ENCODE measurements at regions not wholly inside any gene's neighbourhood (a gene's known extent, or its start where the extent isn't known, plus 50 kb on each side); places are given as distances from the start of the nearest gene placed in this dataset.

GRCh38 chr13:47237571-47237970 is 340.7 kb upstream of the HTR2A start:
- Histone ChIP-seq H3K27me3 (ENCODE audit: low read length) (no peaks in the 10 kb centered on the region), H3K36me3 (ENCODE audit: low read length) (no peaks in the 10 kb centered on the region), H2AFZ (ENCODE audit: low read depth, low read length, severe bottlenecking) (no peak overlapping the region), H3K9me2 (replicated peaks; ENCODE audit: insufficient read depth, low read length) (no peaks in the 10 kb centered on the region), H3K27ac (ENCODE audit: low read depth, low read length) (no peak overlapping the region), H3K4me3 (ENCODE audit: insufficient read depth, low read length, poor library complexity, severe bottlenecking) (no peak overlapping the region), H3K9me3 (ENCODE audit: insufficient read depth, low read length) (no peaks in the 10 kb centered on the region), H3K9ac (ENCODE audit: low read length) (no peak overlapping the region), H3K79me2 (ENCODE audit: insufficient read depth, low read length) (no peaks in the 10 kb centered on the region), H4K20me1 (ENCODE audit: low read depth, low read length) (no peaks in the 10 kb centered on the region), H3K4me2 (ENCODE audit: low read depth, low read length, poor library complexity, severe bottlenecking) (no peak overlapping the region), H3F3A (ENCODE audit: insufficient read depth) (no peaks in the 10 kb centered on the region)
- no peak for TF ChIP-seq EZH2phosphoT487 (conservative IDR thresholded peaks at IDR 0.05; ENCODE audit: low read length)
- TF ChIP-seq, protein P1, sequence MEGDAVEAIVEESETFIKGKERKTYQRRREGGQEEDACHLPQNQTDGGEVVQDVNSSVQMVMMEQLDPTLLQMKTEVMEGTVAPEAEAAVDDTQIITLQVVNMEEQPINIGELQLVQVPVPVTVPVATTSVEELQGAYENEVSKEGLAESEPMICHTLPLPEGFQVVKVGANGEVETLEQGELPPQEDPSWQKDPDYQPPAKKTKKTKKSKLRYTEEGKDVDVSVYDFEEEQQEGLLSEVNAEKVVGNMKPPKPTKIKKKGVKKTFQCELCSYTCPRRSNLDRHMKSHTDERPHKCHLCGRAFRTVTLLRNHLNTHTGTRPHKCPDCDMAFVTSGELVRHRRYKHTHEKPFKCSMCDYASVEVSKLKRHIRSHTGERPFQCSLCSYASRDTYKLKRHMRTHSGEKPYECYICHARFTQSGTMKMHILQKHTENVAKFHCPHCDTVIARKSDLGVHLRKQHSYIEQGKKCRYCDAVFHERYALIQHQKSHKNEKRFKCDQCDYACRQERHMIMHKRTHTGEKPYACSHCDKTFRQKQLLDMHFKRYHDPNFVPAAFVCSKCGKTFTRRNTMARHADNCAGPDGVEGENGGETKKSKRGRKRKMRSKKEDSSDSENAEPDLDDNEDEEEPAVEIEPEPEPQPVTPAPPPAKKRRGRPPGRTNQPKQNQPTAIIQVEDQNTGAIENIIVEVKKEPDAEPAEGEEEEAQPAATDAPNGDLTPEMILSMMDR (IDR thresholded peaks at IDR 0.05; ENCODE audit: insufficient read depth, low read length, poor library complexity, severe bottlenecking), result no peak

DNA sequence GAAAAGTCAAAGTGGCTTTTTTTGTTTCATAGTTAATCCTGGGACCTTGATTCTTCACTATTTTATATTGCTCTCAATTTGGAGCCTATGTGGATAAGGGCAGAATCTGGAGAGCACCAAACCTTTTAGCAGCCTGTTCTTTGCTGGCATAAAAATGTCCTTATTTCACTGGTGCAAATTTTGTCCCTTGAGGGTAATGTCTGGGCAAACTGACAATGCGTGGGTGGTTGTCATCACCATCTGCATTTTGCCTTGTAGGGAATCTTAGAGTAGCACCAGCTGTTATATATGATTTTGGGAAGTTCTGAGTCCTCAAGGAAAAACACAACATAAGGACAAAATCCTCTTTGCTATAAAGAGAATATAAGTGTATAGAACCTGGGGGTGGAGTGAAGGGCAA is 336.9 kb upstream of the HTR2A start:
- no peaks in the 10 kb centered on the region for H3K79me2 ChIP-seq (ENCODE audit: insufficient read depth, low read length)
- TF ChIP-seq EZH2phosphoT487 (conservative IDR thresholded peaks at IDR 0.05; ENCODE audit: low read length), result no peak
- TF ChIP-seq, protein P1 (IDR thresholded peaks at IDR 0.05; ENCODE audit: insufficient read depth, low read length, poor library complexity, severe bottlenecking), result no peak
- H3F3A ChIP-seq (ENCODE audit: insufficient read depth), result no peaks in the 10 kb centered on the region
- H3K9me3 ChIP-seq (ENCODE audit: insufficient read depth, low read length), result peaks cover 7% of the 10 kb centered on the region; the same call in 1 of the 2 replicates
- no peak overlapping the region for H3K4me3 ChIP-seq (ENCODE audit: insufficient read depth, low read length, poor library complexity, severe bottlenecking)
- no peaks in the 10 kb centered on the region for H3K9me2 ChIP-seq (replicated peaks; ENCODE audit: insufficient read depth, low read length)
- no peak overlapping the region for H3K9ac ChIP-seq (ENCODE audit: low read length)
- H2AFZ ChIP-seq (ENCODE audit: low read depth, low read length, severe bottlenecking), result no peak overlapping the region
- H3K27me3 ChIP-seq (ENCODE audit: low read length), result no peaks in the 10 kb centered on the region
- H3K27ac ChIP-seq (ENCODE audit: low read depth, low read length), result no peak overlapping the region
- H4K20me1 ChIP-seq (ENCODE audit: low read depth, low read length), result no peaks in the 10 kb centered on the region
- H3K36me3 ChIP-seq (ENCODE audit: low read length), result no peaks in the 10 kb centered on the region
- no peak overlapping the region for H3K4me2 ChIP-seq (ENCODE audit: low read depth, low read length, poor library complexity, severe bottlenecking)

DNA sequence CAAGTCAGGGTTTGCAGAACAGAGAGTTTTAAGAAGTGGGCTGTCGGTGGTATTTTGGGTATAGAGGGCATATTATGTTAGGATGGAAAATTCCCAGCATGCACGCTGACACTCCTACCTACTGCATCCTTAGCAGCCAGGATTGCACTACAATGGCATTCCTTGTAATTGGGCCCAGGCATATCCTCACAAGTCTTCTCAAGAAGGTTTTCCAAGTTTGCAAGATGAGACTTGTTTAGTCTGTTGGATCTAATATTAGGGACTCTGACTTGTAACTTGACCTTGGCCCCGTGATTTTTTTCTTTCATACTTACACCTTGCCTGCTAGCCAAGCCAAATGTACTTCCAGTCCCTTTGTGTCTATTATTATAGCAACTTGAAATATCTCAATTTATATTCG is 335.7 kb upstream of the HTR2A start:
- Histone ChIP-seq H3K79me2 (ENCODE audit: insufficient read depth, low read length) (no peaks in the 10 kb centered on the region), H3K9me2 (replicated peaks; ENCODE audit: insufficient read depth, low read length) (no peaks in the 10 kb centered on the region), H3K36me3 (ENCODE audit: low read length) (no peaks in the 10 kb centered on the region), H3K27ac (ENCODE audit: low read depth, low read length) (no peak overlapping the region), H4K20me1 (ENCODE audit: low read depth, low read length) (no peaks in the 10 kb centered on the region), H2AFZ (ENCODE audit: low read depth, low read length, severe bottlenecking) (no peak overlapping the region), H3K9ac (ENCODE audit: low read length) (no peak overlapping the region), H3K9me3 (ENCODE audit: insufficient read depth, low read length) (peaks cover 7% of the 10 kb centered on the region; the same call in 1 of the 2 replicates), H3K4me3 (ENCODE audit: insufficient read depth, low read length, poor library complexity, severe bottlenecking) (no peak overlapping the region), H3F3A (ENCODE audit: insufficient read depth) (no peaks in the 10 kb centered on the region), H3K27me3 (ENCODE audit: low read length) (no peaks in the 10 kb centered on the region), H3K4me2 (ENCODE audit: low read depth, low read length, poor library complexity, severe bottlenecking) (no peak overlapping the region)
- TF ChIP-seq, protein P1 (IDR thresholded peaks at IDR 0.05; ENCODE audit: insufficient read depth, low read length, poor library complexity, severe bottlenecking), result no peak
- no peak for TF ChIP-seq EZH2phosphoT487 (conservative IDR thresholded peaks at IDR 0.05; ENCODE audit: low read length)
